ENCODE measurements at regions not wholly inside any gene's neighbourhood (a gene's known extent, or its start where the extent isn't known, plus 50 kb on each side); places are given as distances from the start of the nearest gene placed in this dataset.

DNA sequence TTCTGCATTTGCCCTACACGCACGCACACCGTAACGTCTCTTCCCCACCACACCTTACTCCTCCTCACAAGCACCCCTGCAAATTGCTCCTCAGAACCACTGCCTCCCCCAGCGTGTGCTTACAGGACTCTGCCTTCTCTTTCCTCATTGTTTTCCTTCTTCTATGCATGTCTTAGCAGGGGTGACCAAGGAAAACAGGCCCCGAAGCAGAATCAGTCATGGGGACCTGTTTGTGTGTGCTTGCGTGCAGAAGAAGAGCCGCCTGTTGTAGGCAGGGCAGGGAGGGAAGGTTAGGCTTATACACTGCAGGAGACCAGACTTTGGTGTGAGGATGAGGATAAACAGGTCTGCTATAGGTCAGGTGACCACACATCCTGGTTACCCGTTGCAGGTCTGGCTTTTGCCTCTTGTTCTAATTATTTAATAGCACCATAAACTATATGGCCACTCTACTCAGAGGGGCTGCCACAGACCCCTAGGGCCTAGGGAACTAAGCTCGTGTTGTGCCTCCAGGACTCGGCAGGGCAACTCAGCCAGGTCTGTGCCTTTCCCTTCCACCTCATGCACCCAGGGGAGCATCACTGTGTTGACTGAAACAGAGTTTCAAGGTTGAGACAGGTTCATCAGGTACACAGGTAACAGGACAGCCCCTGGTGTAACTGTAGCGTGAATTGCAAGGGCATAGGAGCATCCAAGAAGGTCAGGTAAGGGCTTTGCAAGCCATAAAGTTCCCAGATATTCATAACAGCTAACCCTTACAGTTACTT lies 60.8 kb upstream of the EPS8L3 start:
- Histone ChIP-seq H2AK5ac (ENCODE audit: low read length) (peak overlapping the region; percentile 27), H2BK5ac (ENCODE audit: low read length) (no peak overlapping the region), H3K79me2 (ENCODE audit: control insufficient read depth, insufficient read depth, low read length) (no peaks in the 10 kb centered on the region), H3K27ac (ENCODE audit: low read depth, low read length) (no peak overlapping the region), H3K9ac (ENCODE audit: low read length) (no peak overlapping the region), H2BK15ac (replicated peaks; ENCODE audit: low read depth) (no peak overlapping the region), H2BK120ac (ENCODE audit: low read depth, low read length) (no peak overlapping the region), H3K79me1 (ENCODE audit: low read length) (no peaks in the 10 kb centered on the region), H3K27me3 (ENCODE audit: insufficient read depth, low read length, poor library complexity) (no peaks in the 10 kb centered on the region), H3K36me3 (ENCODE audit: control insufficient read depth, insufficient read depth, low read length) (no peaks in the 10 kb centered on the region), H3K23ac (ENCODE audit: low read length) (no peak overlapping the region), H4K5ac (ENCODE audit: low read length) (no peak overlapping the region), H3K4ac (ENCODE audit: low read depth, low read length) (no peak overlapping the region), H3K4me1 (ENCODE audit: control insufficient read depth, low read depth, low read length) (peaks cover 3% of the 10 kb centered on the region), H3K18ac (ENCODE audit: low read length) (peak overlapping the region; percentile 2), H3K4me2 (ENCODE audit: low read length) (no peak overlapping the region), H3K4me3 (ENCODE audit: low read length) (no peak overlapping the region), H3K56ac (ENCODE audit: low read length) (peak overlapping the region; percentile 82), H4K8ac (ENCODE audit: low read depth, low read length) (no peak overlapping the region)
- WGBS (ENCODE audit: extremely low coverage, insufficient coverage, low lambda C conversion rate): 100% methylated on average over 1 of the region's 12 CpGs
- DNase-seq: no peak

DNA sequence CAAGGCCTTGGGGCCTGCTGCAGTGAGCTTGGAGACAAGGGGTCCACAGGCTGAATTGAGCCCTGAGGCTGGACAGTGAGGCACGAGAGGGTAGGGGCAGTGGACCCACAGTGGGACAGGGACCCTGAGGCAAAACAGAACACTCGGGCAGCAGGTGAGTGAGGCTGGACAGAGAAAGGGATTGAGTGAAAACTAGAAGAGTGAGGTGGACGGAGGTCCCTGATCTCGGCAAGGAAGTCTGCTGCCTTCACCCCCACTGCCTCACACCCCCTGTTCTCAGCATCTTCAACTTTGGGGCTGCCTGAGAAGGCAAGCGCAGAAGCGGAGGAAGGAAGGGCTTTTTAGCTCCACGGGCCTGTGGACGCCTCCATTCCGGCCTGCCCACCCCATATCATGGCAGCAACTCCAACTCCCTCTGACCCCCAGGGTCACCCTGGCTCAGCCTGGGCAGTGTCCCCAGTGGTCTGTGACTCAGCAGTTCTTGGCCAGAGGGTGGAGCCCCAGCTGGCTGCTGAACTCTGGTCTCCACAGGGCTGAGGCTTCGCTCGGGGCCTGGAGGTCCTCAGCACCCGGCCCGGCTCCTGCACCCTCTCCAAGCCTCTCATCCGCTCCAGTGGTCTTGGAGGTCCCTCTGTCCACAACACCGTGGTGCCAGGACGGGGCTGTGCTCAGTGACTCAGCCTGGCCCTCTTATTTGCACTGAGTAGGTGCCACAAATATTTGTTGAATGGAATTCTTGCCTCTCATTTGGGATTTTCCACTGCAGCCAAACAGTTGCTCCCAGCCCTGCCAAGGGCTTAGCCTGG lies 60.0 kb upstream of the EPS8L3 start:
- peak overlapping the region; percentile 57 for H2AK5ac ChIP-seq (ENCODE audit: low read length)
- peaks cover 3% of the 10 kb centered on the region for H3K4me1 ChIP-seq (ENCODE audit: control insufficient read depth, low read depth, low read length)
- H2BK15ac ChIP-seq (replicated peaks; ENCODE audit: low read depth): no peak overlapping the region
- H3K4me2 ChIP-seq (ENCODE audit: low read length): no peak overlapping the region
- H3K9ac ChIP-seq (ENCODE audit: low read length): no peak overlapping the region
- no peak overlapping the region for H4K5ac ChIP-seq (ENCODE audit: low read length)
- H4K8ac ChIP-seq (ENCODE audit: low read depth, low read length): no peak overlapping the region
- no peaks in the 10 kb centered on the region for H3K79me1 ChIP-seq (ENCODE audit: low read length)
- H3K4me3 ChIP-seq (ENCODE audit: low read length): no peak overlapping the region
- no peaks in the 10 kb centered on the region for H3K27me3 ChIP-seq (ENCODE audit: insufficient read depth, low read length, poor library complexity)
- peak overlapping the region; percentile 39 for H3K4ac ChIP-seq (ENCODE audit: low read depth, low read length)
- H3K27ac ChIP-seq (ENCODE audit: low read depth, low read length): no peak overlapping the region
- H3K79me2 ChIP-seq (ENCODE audit: control insufficient read depth, insufficient read depth, low read length): no peaks in the 10 kb centered on the region
- H3K56ac ChIP-seq (ENCODE audit: low read length): peak overlapping the region; percentile 82
- H2BK120ac ChIP-seq (ENCODE audit: low read depth, low read length): no peak overlapping the region
- WGBS (ENCODE audit: extremely low coverage, insufficient coverage, low lambda C conversion rate): no CpG with 5 or more reads among the region's 16 CpGs
- peak; percentile 37 for DNase-seq
- no peak overlapping the region for H3K23ac ChIP-seq (ENCODE audit: low read length)
- H3K18ac ChIP-seq (ENCODE audit: low read length): peak overlapping the region; percentile 2
- H3K36me3 ChIP-seq (ENCODE audit: control insufficient read depth, insufficient read depth, low read length): no peaks in the 10 kb centered on the region
- H2BK5ac ChIP-seq (ENCODE audit: low read length): peak overlapping the region; percentile 17

DNA sequence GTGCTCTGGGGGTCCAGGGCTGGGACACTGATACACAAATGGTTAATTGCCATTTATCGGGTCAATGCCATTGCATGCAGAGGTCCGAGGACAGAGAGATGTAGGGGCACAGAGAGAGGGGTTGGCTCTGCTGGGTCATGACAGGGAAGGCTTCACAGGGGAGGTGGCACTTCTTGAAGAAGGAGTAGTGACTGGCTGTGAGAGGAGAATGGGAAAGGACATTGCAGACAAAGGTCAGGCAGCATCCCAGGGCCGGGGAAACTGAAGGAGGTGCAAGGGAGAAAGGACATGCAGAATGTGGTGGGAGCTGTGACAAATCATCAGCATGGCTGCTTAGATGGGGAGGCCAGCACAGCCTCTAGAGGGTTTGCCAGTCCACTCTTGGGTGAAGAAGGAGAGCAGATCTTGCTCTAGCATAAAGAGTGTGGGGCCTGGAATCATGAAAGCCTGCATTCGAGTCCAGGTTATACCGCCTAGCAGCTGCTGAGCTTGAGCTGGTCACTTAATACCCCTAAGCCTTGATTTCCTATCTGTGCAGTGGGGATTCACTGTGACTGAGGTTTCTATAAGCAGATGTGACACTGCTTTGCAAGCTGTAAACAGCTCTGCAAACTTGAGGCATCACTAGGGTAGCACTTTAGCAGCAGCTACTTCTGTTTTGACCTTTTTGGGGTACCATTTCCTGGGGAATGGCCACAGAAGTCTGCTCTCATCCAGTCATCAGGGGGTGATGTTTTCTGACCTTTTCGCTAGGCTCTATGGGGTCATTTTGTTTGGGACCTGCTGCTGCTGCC lies 59.2 kb upstream of the EPS8L3 start:
- no peak overlapping the region for H3K18ac ChIP-seq (ENCODE audit: low read length)
- no peak overlapping the region for H2BK5ac ChIP-seq (ENCODE audit: low read length)
- H3K9ac ChIP-seq (ENCODE audit: low read length): no peak overlapping the region
- peak overlapping the region; percentile 56 for H3K56ac ChIP-seq (ENCODE audit: low read length)
- H3K4me2 ChIP-seq (ENCODE audit: low read length): no peak overlapping the region
- no peak overlapping the region for H3K23ac ChIP-seq (ENCODE audit: low read length)
- no peak overlapping the region for H4K8ac ChIP-seq (ENCODE audit: low read depth, low read length)
- H3K4ac ChIP-seq (ENCODE audit: low read depth, low read length): peak overlapping the region; percentile 39
- H3K4me1 ChIP-seq (ENCODE audit: control insufficient read depth, low read depth, low read length): peaks cover 3% of the 10 kb centered on the region
- H3K79me2 ChIP-seq (ENCODE audit: control insufficient read depth, insufficient read depth, low read length): no peaks in the 10 kb centered on the region
- H3K4me3 ChIP-seq (ENCODE audit: low read length): no peak overlapping the region
- H3K27ac ChIP-seq (ENCODE audit: low read depth, low read length): no peak overlapping the region
- H3K79me1 ChIP-seq (ENCODE audit: low read length): no peaks in the 10 kb centered on the region
- no peaks in the 10 kb centered on the region for H3K36me3 ChIP-seq (ENCODE audit: control insufficient read depth, insufficient read depth, low read length)
- no peak overlapping the region for H2BK120ac ChIP-seq (ENCODE audit: low read depth, low read length)
- no peaks in the 10 kb centered on the region for H3K27me3 ChIP-seq (ENCODE audit: insufficient read depth, low read length, poor library complexity)
- no peak overlapping the region for H4K5ac ChIP-seq (ENCODE audit: low read length)
- peak overlapping the region; percentile 57 for H2AK5ac ChIP-seq (ENCODE audit: low read length)
- no peak for DNase-seq
- no peak overlapping the region for H2BK15ac ChIP-seq (replicated peaks; ENCODE audit: low read depth)
- no CpG with 5 or more reads among the region's 6 CpGs for WGBS (ENCODE audit: extremely low coverage, insufficient coverage, low lambda C conversion rate)

DNA sequence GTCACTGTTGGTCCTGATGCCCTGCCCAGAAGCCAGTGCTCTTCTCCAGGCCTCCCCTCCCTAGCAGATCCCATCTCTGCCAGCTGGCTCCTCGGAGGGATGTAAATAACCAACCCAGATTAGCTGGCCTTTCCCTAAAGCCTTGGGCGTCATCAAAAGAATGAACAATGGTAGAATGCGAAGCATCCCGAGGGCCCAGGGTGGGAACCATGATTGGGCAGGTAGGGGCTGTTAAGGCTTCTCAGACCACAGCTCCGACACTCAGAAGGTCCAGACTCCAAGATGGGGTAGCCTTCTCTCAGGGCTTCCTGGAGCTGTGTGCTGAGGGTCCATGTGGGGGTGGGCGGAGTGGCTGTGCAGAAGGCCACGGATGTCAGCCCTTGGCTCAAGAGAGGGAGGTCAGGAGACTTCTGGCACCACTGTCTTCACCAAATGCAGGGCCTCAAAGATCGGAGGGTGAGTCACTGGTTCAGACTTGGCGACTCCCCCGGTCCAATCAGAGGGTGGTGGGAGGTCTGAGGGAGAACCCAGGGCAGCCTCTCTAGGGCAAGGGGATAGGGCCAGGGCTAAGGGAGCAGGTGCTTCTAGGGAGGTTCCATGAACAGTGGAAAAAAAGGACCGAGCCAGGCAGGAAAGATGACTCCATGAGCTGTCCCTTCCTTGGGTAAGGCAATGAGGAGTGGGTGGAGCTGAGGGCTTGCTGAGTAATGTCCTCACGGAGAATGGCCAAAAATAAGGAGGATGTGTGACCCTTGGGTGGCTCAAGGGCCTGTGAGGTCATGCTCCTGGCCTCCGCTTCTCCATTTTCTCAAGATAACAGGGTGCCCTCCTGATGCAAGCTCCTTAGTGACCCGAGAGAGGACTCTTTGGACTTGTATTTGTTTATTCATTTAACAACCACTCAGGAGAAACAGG lies 58.4 kb upstream of the EPS8L3 start:
- Histone ChIP-seq H2BK120ac (ENCODE audit: low read depth, low read length) (no peak overlapping the region), H3K4ac (ENCODE audit: low read depth, low read length) (no peak overlapping the region), H3K23ac (ENCODE audit: low read length) (no peak overlapping the region), H3K4me1 (ENCODE audit: control insufficient read depth, low read depth, low read length) (peaks cover 3% of the 10 kb centered on the region), H3K27me3 (ENCODE audit: insufficient read depth, low read length, poor library complexity) (no peaks in the 10 kb centered on the region), H3K9ac (ENCODE audit: low read length) (no peak overlapping the region), H4K8ac (ENCODE audit: low read depth, low read length) (no peak overlapping the region), H3K36me3 (ENCODE audit: control insufficient read depth, insufficient read depth, low read length) (no peaks in the 10 kb centered on the region), H2BK5ac (ENCODE audit: low read length) (no peak overlapping the region), H2BK15ac (replicated peaks; ENCODE audit: low read depth) (no peak overlapping the region), H3K4me2 (ENCODE audit: low read length) (no peak overlapping the region), H3K56ac (ENCODE audit: low read length) (no peak overlapping the region), H4K5ac (ENCODE audit: low read length) (no peak overlapping the region), H3K27ac (ENCODE audit: low read depth, low read length) (no peak overlapping the region), H3K79me2 (ENCODE audit: control insufficient read depth, insufficient read depth, low read length) (no peaks in the 10 kb centered on the region), H3K4me3 (ENCODE audit: low read length) (no peak overlapping the region), H3K79me1 (ENCODE audit: low read length) (no peaks in the 10 kb centered on the region), H3K18ac (ENCODE audit: low read length) (no peak overlapping the region), H2AK5ac (ENCODE audit: low read length) (no peak overlapping the region)
- DNase-seq: peak; percentile 47
- WGBS (ENCODE audit: extremely low coverage, insufficient coverage, low lambda C conversion rate): no CpG with 5 or more reads among the region's 14 CpGs

DNA sequence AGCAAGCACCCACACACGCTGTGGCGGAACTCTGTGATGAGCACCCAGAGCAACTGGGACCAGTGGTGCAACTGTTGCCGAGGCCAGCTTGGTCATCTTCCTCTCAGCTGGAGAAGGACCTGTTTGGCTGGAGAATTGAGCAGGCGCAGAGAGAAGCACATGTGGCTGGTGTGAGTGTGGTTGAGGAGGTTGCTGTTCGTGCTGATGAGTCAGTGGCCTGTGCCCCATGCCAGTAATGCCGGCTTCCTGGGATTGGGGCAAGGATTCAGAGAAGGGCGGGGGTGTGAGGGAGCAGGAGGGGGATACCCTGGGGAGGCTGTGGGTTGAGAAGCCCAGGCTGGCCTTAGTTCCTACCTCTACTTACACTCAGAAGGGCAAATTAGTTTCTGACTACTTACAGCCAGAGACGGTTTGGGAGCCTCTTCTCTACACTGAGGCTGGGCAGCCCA lies 57.5 kb upstream of the EPS8L3 start:
- H3K4me3 ChIP-seq (ENCODE audit: low read length): no peak overlapping the region
- no CpG with 5 or more reads among the region's 8 CpGs for WGBS (ENCODE audit: extremely low coverage, insufficient coverage, low lambda C conversion rate)
- H3K27ac ChIP-seq (ENCODE audit: low read depth, low read length): no peak overlapping the region

More for the DNA sequence above, 57.5 kb upstream of the EPS8L3 start:
- Histone ChIP-seq H2BK5ac (ENCODE audit: low read length) (no peak overlapping the region), H3K56ac (ENCODE audit: low read length) (no peak overlapping the region), H3K79me2 (ENCODE audit: control insufficient read depth, insufficient read depth, low read length) (no peaks in the 10 kb centered on the region), H3K4ac (ENCODE audit: low read depth, low read length) (no peak overlapping the region), H2AK5ac (ENCODE audit: low read length) (no peak overlapping the region), H4K8ac (ENCODE audit: low read depth, low read length) (no peak overlapping the region), H2BK120ac (ENCODE audit: low read depth, low read length) (no peak overlapping the region), H3K79me1 (ENCODE audit: low read length) (no peaks in the 10 kb centered on the region), H3K18ac (ENCODE audit: low read length) (no peak overlapping the region), H3K36me3 (ENCODE audit: control insufficient read depth, insufficient read depth, low read length) (no peaks in the 10 kb centered on the region), H3K9ac (ENCODE audit: low read length) (no peak overlapping the region), H4K5ac (ENCODE audit: low read length) (no peak overlapping the region), H3K4me1 (ENCODE audit: control insufficient read depth, low read depth, low read length) (peaks cover 3% of the 10 kb centered on the region), H3K4me2 (ENCODE audit: low read length) (no peak overlapping the region), H2BK15ac (replicated peaks; ENCODE audit: low read depth) (no peak overlapping the region), H3K23ac (ENCODE audit: low read length) (no peak overlapping the region), H3K27me3 (ENCODE audit: insufficient read depth, low read length, poor library complexity) (no peaks in the 10 kb centered on the region)
- no peak for DNase-seq
